ENCODE measurements at regions not wholly inside any gene's neighbourhood (a gene's known extent, or its start where the extent isn't known, plus 50 kb on each side); places are given as distances from the start of the nearest gene placed in this dataset.

GRCh38 chr22:48560836-48561235 lies 1266.8 kb downstream of the BRD1 start:
- DNase-seq (ENCODE audit: low spot score), result no peak

- DNase-seq (ENCODE audit: low spot score), result no peak
These were observed 1267.3 kb downstream of the BRD1 start for GRCh38 chr22:48560389-48560751.

GRCh38 chr22:48559647-48560388 lies 1267.9 kb downstream of the BRD1 start:
- DNase-seq (ENCODE audit: low spot score), result no peak

GRCh38 chr22:48558606-48559402 lies 1268.9 kb downstream of the BRD1 start:
- no peak for DNase-seq (ENCODE audit: low spot score)

GRCh38 chr22:48558016-48558415 lies 1269.7 kb downstream of the BRD1 start:
- no peak for DNase-seq (ENCODE audit: low spot score)

- no peak for DNase-seq (ENCODE audit: low spot score)
These were observed 1270.2 kb downstream of the BRD1 start for GRCh38 chr22:48557473-48557872.

- DNase-seq (ENCODE audit: low spot score), result no peak
These were observed 1270.9 kb downstream of the BRD1 start for GRCh38 chr22:48556751-48557150.

- no peak for DNase-seq (ENCODE audit: low spot score)
These were observed 1271.5 kb downstream of the BRD1 start for GRCh38 chr22:48556222-48556621.

- no peak for DNase-seq (ENCODE audit: low spot score)
These were observed 1272.1 kb downstream of the BRD1 start for GRCh38 chr22:48555606-48556005.

GRCh38 chr22:48554893-48555572 lies 1272.6 kb downstream of the BRD1 start:
- DNase-seq (ENCODE audit: low spot score), result no peak

GRCh38 chr22:48553694-48554308 lies 1273.9 kb downstream of the BRD1 start:
- no peak for DNase-seq (ENCODE audit: low spot score)

GRCh38 chr22:48553119-48553518 lies 1274.6 kb downstream of the BRD1 start:
- no peak for DNase-seq (ENCODE audit: low spot score)

- DNase-seq (ENCODE audit: low spot score), result no peak
These were observed 1275.9 kb downstream of the BRD1 start for GRCh38 chr22:48551716-48552268.

- DNase-seq (ENCODE audit: low spot score), result no peak
These were observed 1276.6 kb downstream of the BRD1 start for GRCh38 chr22:48551061-48551460.

GRCh38 chr22:48548391-48548790 lies 1279.3 kb downstream of the BRD1 start:
- no peak for DNase-seq (ENCODE audit: low spot score)

- no peak for DNase-seq (ENCODE audit: low spot score)
These were observed 1279.7 kb downstream of the BRD1 start for GRCh38 chr22:48547971-48548370.

GRCh38 chr22:48546653-48547424 lies 1280.8 kb downstream of the BRD1 start:
- no peak for DNase-seq (ENCODE audit: low spot score)

- DNase-seq (ENCODE audit: low spot score), result no peak
These were observed 1281.7 kb downstream of the BRD1 start for GRCh38 chr22:48545987-48546386.

- no peak for DNase-seq (ENCODE audit: low spot score)
These were observed 1286.1 kb downstream of the BRD1 start for GRCh38 chr22:48541401-48542098.

- DNase-seq (ENCODE audit: low spot score), result no peak
These were observed 1288.4 kb downstream of the BRD1 start for GRCh38 chr22:48539261-48539660.
